ENCODE measurements at regions not wholly inside any gene's neighbourhood (a gene's known extent, or its start where the extent isn't known, plus 50 kb on each side); places are given as distances from the start of the nearest gene placed in this dataset.

DNA sequence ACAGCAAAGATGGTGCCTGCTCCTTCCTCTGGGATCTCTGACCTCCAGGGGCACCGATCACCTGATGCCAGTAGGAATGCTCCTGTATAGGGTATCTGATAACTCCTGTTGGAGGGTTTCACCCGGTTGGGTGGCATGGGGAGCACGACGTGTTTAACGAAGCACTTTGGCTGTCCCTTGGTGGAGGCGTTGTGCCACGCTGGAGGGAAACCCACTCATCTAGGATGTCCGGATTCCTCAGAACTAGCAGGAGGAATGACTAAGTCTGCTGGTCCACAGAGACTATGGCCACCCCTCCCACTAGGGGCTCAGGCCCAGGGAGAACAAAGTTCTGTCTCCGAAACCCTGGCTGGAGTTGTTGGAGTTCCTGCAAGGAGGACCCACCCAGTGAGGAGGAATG is 1624.4 kb downstream of the GRIK2 start:
- Histone ChIP-seq H3K9me3 (no peaks in the 10 kb centered on the region), H3K36me3 (no peaks in the 10 kb centered on the region), H3K4me1 (no peaks in the 10 kb centered on the region), H3K4me3 (no peak overlapping the region), H3K27ac (replicated peaks in 1 of 4) (no peak overlapping the region), H3K27me3 (no peaks in the 10 kb centered on the region)
- no peak for DNase-seq (ENCODE audit: extremely low spot score)
- 94% methylated on average over 5 of the region's 9 CpGs for WGBS
- TF ChIP-seq, protein P1, sequence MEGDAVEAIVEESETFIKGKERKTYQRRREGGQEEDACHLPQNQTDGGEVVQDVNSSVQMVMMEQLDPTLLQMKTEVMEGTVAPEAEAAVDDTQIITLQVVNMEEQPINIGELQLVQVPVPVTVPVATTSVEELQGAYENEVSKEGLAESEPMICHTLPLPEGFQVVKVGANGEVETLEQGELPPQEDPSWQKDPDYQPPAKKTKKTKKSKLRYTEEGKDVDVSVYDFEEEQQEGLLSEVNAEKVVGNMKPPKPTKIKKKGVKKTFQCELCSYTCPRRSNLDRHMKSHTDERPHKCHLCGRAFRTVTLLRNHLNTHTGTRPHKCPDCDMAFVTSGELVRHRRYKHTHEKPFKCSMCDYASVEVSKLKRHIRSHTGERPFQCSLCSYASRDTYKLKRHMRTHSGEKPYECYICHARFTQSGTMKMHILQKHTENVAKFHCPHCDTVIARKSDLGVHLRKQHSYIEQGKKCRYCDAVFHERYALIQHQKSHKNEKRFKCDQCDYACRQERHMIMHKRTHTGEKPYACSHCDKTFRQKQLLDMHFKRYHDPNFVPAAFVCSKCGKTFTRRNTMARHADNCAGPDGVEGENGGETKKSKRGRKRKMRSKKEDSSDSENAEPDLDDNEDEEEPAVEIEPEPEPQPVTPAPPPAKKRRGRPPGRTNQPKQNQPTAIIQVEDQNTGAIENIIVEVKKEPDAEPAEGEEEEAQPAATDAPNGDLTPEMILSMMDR (IDR thresholded peaks at IDR 0.05) = no peak
- TF ChIP-seq POLR2AphosphoS5 (IDR thresholded peaks at IDR 0.05) (no peak), EP300 (IDR thresholded peaks at IDR 0.05) (no peak), POLR2A (IDR thresholded peaks at IDR 0.05; ENCODE audit: low read depth) (no peak)
- intact Hi-C loops (cut with DNase I) = no loop called here

DNA sequence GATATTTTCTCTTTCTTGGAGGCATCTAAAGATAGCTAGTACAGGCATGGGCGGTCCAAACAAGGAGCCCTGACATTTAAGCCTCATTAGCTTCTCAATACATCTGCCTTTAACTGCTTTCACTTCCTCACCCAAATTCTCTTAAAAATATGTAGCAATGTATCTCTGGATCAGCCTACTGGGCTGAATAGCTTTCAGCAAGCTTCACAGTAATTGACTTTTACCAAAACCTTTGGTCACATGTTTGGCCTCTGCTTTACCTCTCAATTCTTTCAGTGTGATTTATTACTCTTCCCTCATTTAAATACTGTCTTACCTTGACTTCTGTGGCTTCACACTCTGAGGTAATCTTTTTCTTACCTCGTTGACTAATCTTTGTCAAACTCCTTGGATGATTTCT is 1618.1 kb downstream of the GRIK2 start:
- no peak overlapping the region for H3K4me3 ChIP-seq
- intact Hi-C loops (cut with DNase I) = no loop called here
- H3K27me3 ChIP-seq = no peaks in the 10 kb centered on the region
- H3K4me1 ChIP-seq = no peaks in the 10 kb centered on the region
- H3K9me3 ChIP-seq = no peaks in the 10 kb centered on the region
- no peak for TF ChIP-seq POLR2AphosphoS5 (IDR thresholded peaks at IDR 0.05)
- no peak for TF ChIP-seq POLR2A (IDR thresholded peaks at IDR 0.05; ENCODE audit: low read depth)
- TF ChIP-seq EP300 (IDR thresholded peaks at IDR 0.05) = no peak
- TF ChIP-seq, protein P1 (IDR thresholded peaks at IDR 0.05) = no peak
- H3K27ac ChIP-seq (replicated peaks in 1 of 4) = no peak overlapping the region
- no peaks in the 10 kb centered on the region for H3K36me3 ChIP-seq
- 59% methylated on average over 2 of the region's 2 CpGs for WGBS
- DNase-seq (ENCODE audit: extremely low spot score) = no peak

DNA sequence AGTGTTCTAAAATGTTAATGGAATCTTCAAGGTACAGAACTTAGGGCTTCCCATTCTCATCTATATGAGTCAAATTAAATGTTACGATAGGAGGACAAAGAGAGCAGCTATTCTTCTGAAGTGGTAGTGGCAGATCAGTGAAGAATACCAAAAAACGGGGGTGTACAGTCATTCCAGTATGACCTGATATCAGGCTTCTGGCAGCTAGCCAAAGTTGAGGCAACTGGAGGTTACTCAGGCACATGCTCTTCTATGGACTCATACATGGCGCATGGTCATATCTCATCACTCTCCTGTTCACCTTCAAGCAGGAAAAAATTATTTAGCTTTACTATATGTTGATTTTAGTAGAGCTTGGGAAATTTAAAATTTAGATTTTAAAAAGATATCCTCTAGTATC is 1608.8 kb downstream of the GRIK2 start:
- Histone ChIP-seq H3K27me3 (no peaks in the 10 kb centered on the region), H3K36me3 (no peaks in the 10 kb centered on the region), H3K27ac (replicated peaks in 1 of 4) (no peak overlapping the region), H3K4me3 (no peak overlapping the region), H3K9me3 (no peaks in the 10 kb centered on the region), H3K4me1 (no peaks in the 10 kb centered on the region)
- no peak for TF ChIP-seq POLR2A (IDR thresholded peaks at IDR 0.05; ENCODE audit: low read depth)
- TF ChIP-seq POLR2AphosphoS5 (IDR thresholded peaks at IDR 0.05) = no peak
- TF ChIP-seq EP300 (IDR thresholded peaks at IDR 0.05) = no peak
- TF ChIP-seq, protein P1 (IDR thresholded peaks at IDR 0.05) = no peak
- DNase-seq (ENCODE audit: extremely low spot score) = no peak
- WGBS = 78% methylated on average over 3 of the region's 3 CpGs
- intact Hi-C loops (cut with DNase I) = no loop called here

DNA sequence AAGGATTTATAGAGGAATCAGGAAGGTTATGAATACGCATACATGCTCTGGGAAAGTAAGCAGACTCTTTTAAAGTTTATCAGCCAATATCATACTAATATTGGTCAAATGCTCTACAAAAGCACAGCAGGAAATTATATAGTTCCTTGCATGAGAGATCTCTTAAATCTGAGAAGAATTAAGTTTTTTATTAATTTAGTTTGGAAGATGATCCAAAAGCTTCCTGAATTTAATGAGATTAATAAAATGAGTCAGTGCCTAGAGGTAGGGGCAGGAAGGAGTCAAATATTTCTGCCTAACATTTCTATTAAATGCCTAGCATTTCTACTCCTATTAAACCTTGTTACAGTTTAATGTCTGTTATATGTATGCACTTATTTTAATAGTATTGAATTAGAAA is 1608.2 kb downstream of the GRIK2 start:
- TF ChIP-seq POLR2A (IDR thresholded peaks at IDR 0.05; ENCODE audit: low read depth) (no peak), POLR2AphosphoS5 (IDR thresholded peaks at IDR 0.05) (no peak), EP300 (IDR thresholded peaks at IDR 0.05) (no peak)
- TF ChIP-seq, protein P1 (IDR thresholded peaks at IDR 0.05) = no peak
- no peak overlapping the region for H3K27ac ChIP-seq (replicated peaks in 1 of 4)
- intact Hi-C loops (cut with DNase I) = no loop called here
- WGBS = 65% methylated on average over 1 of the region's 1 CpG
- no peaks in the 10 kb centered on the region for H3K9me3 ChIP-seq
- no peak for DNase-seq (ENCODE audit: extremely low spot score)
- H3K27me3 ChIP-seq = no peaks in the 10 kb centered on the region
- H3K4me3 ChIP-seq = no peak overlapping the region
- H3K36me3 ChIP-seq = no peaks in the 10 kb centered on the region
- no peaks in the 10 kb centered on the region for H3K4me1 ChIP-seq

DNA sequence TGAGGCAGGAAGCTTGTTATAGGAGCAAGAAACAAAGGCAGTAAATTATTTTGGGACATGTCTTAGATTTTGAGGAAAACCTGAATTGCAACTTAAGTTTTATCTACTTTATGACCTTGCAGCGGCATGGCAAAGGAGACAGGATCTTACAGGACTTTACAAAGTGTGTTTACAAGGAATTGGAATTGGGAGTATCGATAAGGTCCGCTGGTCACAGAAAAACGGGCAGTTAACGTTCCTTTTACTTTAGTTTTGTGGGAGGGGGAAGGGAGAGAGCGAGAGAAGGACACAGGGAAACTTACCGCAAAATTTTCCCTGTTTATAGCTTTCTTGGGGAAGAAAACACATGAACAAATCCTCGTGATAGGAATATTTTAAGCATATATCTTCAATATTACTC is 1607.2 kb downstream of the GRIK2 start:
- WGBS = 58% methylated on average over 8 of the region's 8 CpGs
- Histone ChIP-seq H3K27ac (replicated peaks in 1 of 4) (no peak overlapping the region), H3K27me3 (no peaks in the 10 kb centered on the region), H3K4me1 (no peaks in the 10 kb centered on the region), H3K9me3 (no peaks in the 10 kb centered on the region), H3K4me3 (no peak overlapping the region), H3K36me3 (no peaks in the 10 kb centered on the region)
- intact Hi-C loops (cut with DNase I) = no loop called here
- TF ChIP-seq EP300 (IDR thresholded peaks at IDR 0.05) (no peak), POLR2A (IDR thresholded peaks at IDR 0.05; ENCODE audit: low read depth) (no peak), POLR2AphosphoS5 (IDR thresholded peaks at IDR 0.05) (no peak)
- TF ChIP-seq, protein P1 (IDR thresholded peaks at IDR 0.05) = no peak
- no peak for DNase-seq (ENCODE audit: extremely low spot score)

Data from esophagus muscularis mucosa (tissue), 4 donors.